GM12801 (cell line): ENCODE measurements at regions not wholly inside any gene's neighbourhood (a gene's known extent, or its start where the extent isn't known, plus 50 kb on each side); places are given as distances from the start of the nearest gene placed in this dataset.

Source experiments
- CTCF ChIP-seq: IDR thresholded peaks from one replicate; pipeline ENCODE4 v1.5.1; 2011; ENCODE audit warnings: control low read depth; ENCODE audit not compliant: insufficient read length; ENCODE audit errors: extremely low read depth

- no peak for TF ChIP-seq CTCF
Measured at GRCh38 chr17:5780476-5780875, 196.2 kb upstream of the NLRP1 start.

GRCh38 chr17:5781236-5781927 is 197.1 kb upstream of the NLRP1 start:
- no peak for TF ChIP-seq CTCF

GRCh38 chr17:5783269-5783668 is 199.0 kb upstream of the NLRP1 start:
- TF ChIP-seq CTCF: no peak

- no peak for TF ChIP-seq CTCF
Measured at GRCh38 chr17:5783851-5784250, 199.5 kb upstream of the NLRP1 start.

- TF ChIP-seq CTCF: no peak
Measured at GRCh38 chr17:5784791-5785190, 200.5 kb upstream of the NLRP1 start.

- no peak for TF ChIP-seq CTCF
Measured at GRCh38 chr17:5785338-5785737, 201.0 kb upstream of the NLRP1 start.

GRCh38 chr17:5785867-5786509 is 201.7 kb upstream of the NLRP1 start:
- TF ChIP-seq CTCF: no peak

- TF ChIP-seq CTCF: no peak
Measured at GRCh38 chr17:5786510-5786875, 202.2 kb upstream of the NLRP1 start.
